Neural progenitor cell (in vitro differentiated cells): ENCODE measurements at regions not wholly inside any gene's neighbourhood (a gene's known extent, or its start where the extent isn't known, plus 50 kb on each side); places are given as distances from the start of the nearest gene placed in this dataset.

ENCODE experiments used
- DNase-seq: peaks from one replicate; pipeline ENCODE4 v3.0.0-alpha.2; 2016; ENCODE audit warnings: low spot score
- H2AFZ ChIP-seq: fragments of 200-600 bp; sonication (generic); replicated peaks from 2 replicates; pipeline ENCODE4 v1.6.1; 2016; ENCODE audit warnings: antibody characterized with exemption
- H3F3A ChIP-seq: fragments of 200-600 bp; sonication (generic); 2 replicates; pipeline ENCODE4 v1.6.1; 2016; ENCODE audit warnings: antibody characterized with exemption, low read depth
- H3K27ac ChIP-seq: fragments of 200-600 bp; sonication (generic); 2 replicates; pipeline ENCODE4 v1.5.1; 2016; ENCODE audit warnings: mild to moderate bottlenecking
- H3K27me3 ChIP-seq: fragments of 200-600 bp; sonication (generic); 2 replicates; pipeline ENCODE4 v1.6.1; 2016; ENCODE audit warnings: mild to moderate bottlenecking, moderate library complexity
- H3K36me3 ChIP-seq: fragments of 200-600 bp; sonication (generic); 2 replicates; pipeline ENCODE4 v1.5.1; 2016
- H3K4me1 ChIP-seq: fragments of 200-600 bp; sonication (generic); 2 replicates; pipeline ENCODE4 v1.6.1; 2016; ENCODE audit warnings: mixed run types
- H3K4me2 ChIP-seq: fragments of 200-600 bp; sonication (generic); 2 replicates; pipeline ENCODE4 v1.6.1; 2016
- H3K4me3 ChIP-seq: fragments of 200-600 bp; sonication (generic); 2 replicates; pipeline ENCODE4 v1.5.1; 2016
- H3K79me2 ChIP-seq: fragments of 200-600 bp; sonication (generic); 2 replicates; pipeline ENCODE4 v1.6.1; 2016; ENCODE audit warnings: low read depth
- H3K9ac ChIP-seq: fragments of 200-600 bp; sonication (generic); 2 replicates; pipeline ENCODE4 v1.6.1; 2016
- H3K9me3 ChIP-seq: fragments of 200-600 bp; sonication (generic); 2 replicates; pipeline ENCODE4 v1.5.1; 2016; ENCODE audit warnings: low read depth
- H4K20me1 ChIP-seq: fragments of 200-600 bp; sonication (generic); 2 replicates; pipeline ENCODE4 v1.6.1; 2016; ENCODE audit warnings: low read depth
- H3K27ac Mint-ChIP-seq: 3 replicates; pipeline ENCODE4 v1.8.0; 2021; ENCODE audit warnings: mixed read lengths
- H3K27me3 Mint-ChIP-seq: 2 replicates; pipeline ENCODE4 v1.8.0; 2022; ENCODE audit warnings: low read depth, mild to moderate bottlenecking, inconsistent platforms, moderate library complexity, mixed read lengths; ENCODE audit not compliant: insufficient read depth
- H3K36me3 Mint-ChIP-seq: 3 replicates; pipeline ENCODE4 v1.8.0; 2021; ENCODE audit warnings: mixed read lengths
- H3K4me1 Mint-ChIP-seq: 3 replicates; pipeline ENCODE4 v1.8.0; 2021; ENCODE audit warnings: mixed read lengths
- H3K4me3 Mint-ChIP-seq: 3 replicates; pipeline ENCODE4 v1.8.0; 2021; ENCODE audit warnings: mild to moderate bottlenecking, moderate library complexity, mixed read lengths
- H3K9me3 Mint-ChIP-seq: 3 replicates; pipeline ENCODE4 v1.8.0; 2020; ENCODE audit warnings: mixed read lengths
- CTCF ChIP-seq: fragments of 200-600 bp; sonication (generic); IDR thresholded peaks from 2 replicates; pipeline ENCODE4 v1.5.1; 2017; ENCODE audit warnings: antibody characterized with exemption, mild to moderate bottlenecking
- EZH2 ChIP-seq: fragments of 200-600 bp; sonication (generic); IDR thresholded peaks from 2 replicates; pipeline ENCODE4 v1.6.1; 2017; ENCODE audit warnings: antibody characterized with exemption, mild to moderate bottlenecking, moderate library complexity
- EZH2phosphoT487 ChIP-seq: fragments of 200-600 bp; sonication (generic); IDR thresholded peaks from 2 replicates; pipeline ENCODE4 v1.6.1; 2017; ENCODE audit warnings: antibody characterized with exemption

GRCh38 chr1:63173161-63173560 lies 149.2 kb upstream of the FOXD3 start:
- peaks cover 4% of the 10 kb centered on the region for H3K9me3 Mint-ChIP-seq
- no peak overlapping the region for H3K4me2 ChIP-seq
- no peaks in the 10 kb centered on the region for H4K20me1 ChIP-seq
- no peak overlapping the region for H3K27ac Mint-ChIP-seq
- no peaks in the 10 kb centered on the region for H3K79me2 ChIP-seq
- H3K36me3 ChIP-seq, result no peaks in the 10 kb centered on the region
- no peaks in the 10 kb centered on the region for H3K4me1 ChIP-seq
- no peak overlapping the region for H2AFZ ChIP-seq
- H3K27me3 ChIP-seq, result no peaks in the 10 kb centered on the region
- no peak overlapping the region for H3K9ac ChIP-seq
- no peak overlapping the region for H3K4me3 Mint-ChIP-seq
- no peak for DNase-seq
- no peaks in the 10 kb centered on the region for H3K4me1 Mint-ChIP-seq
- H3K9me3 ChIP-seq, result no peaks in the 10 kb centered on the region
- H3K27ac ChIP-seq, result no peak overlapping the region
- H3K36me3 Mint-ChIP-seq, result no peaks in the 10 kb centered on the region
- H3K27me3 Mint-ChIP-seq, result peaks cover 8% of the 10 kb centered on the region
- H3F3A ChIP-seq, result no peaks in the 10 kb centered on the region
- TF ChIP-seq CTCF, result no peak
- no peak for TF ChIP-seq EZH2
- TF ChIP-seq EZH2phosphoT487, result no peak
- H3K4me3 ChIP-seq, result no peak overlapping the region

GRCh38 chr1:63189677-63190076 lies 132.7 kb upstream of the FOXD3 start:
- DNase-seq, result peak; percentile 36
- no peak overlapping the region for H3K4me2 ChIP-seq

GRCh38 chr1:63190171-63190570 lies 132.2 kb upstream of the FOXD3 start:
- Histone ChIP-seq H3K4me1 (no peaks in the 10 kb centered on the region), H3K4me2 (no peak overlapping the region), H3K27me3 (no peaks in the 10 kb centered on the region), H3K36me3 (no peaks in the 10 kb centered on the region), H3K9ac (no peak overlapping the region), H2AFZ (no peak overlapping the region), H4K20me1 (no peaks in the 10 kb centered on the region), H3K79me2 (no peaks in the 10 kb centered on the region), H3K27ac (no peak overlapping the region), H3K9me3 (no peaks in the 10 kb centered on the region), H3K4me3 (no peak overlapping the region), H3F3A (no peaks in the 10 kb centered on the region)
- H3K9me3 Mint-ChIP-seq, result no peaks in the 10 kb centered on the region
- TF ChIP-seq EZH2 (no peak), CTCF (no peak), EZH2phosphoT487 (no peak)
- H3K36me3 Mint-ChIP-seq, result no peaks in the 10 kb centered on the region
- no peaks in the 10 kb centered on the region for H3K4me1 Mint-ChIP-seq
- H3K4me3 Mint-ChIP-seq, result no peak overlapping the region
- H3K27ac Mint-ChIP-seq, result no peak overlapping the region
- DNase-seq, result no peak
- H3K27me3 Mint-ChIP-seq, result peaks cover 8% of the 10 kb centered on the region

More at GRCh38 chr1:63189677-63190076, 132.7 kb upstream of the FOXD3 start:
- H3K9me3 ChIP-seq, result no peaks in the 10 kb centered on the region
- H3K4me1 ChIP-seq, result no peaks in the 10 kb centered on the region
- no peak overlapping the region for H3K9ac ChIP-seq
- TF ChIP-seq CTCF, result peak; percentile 55
- no peak for TF ChIP-seq EZH2
- H3K79me2 ChIP-seq, result no peaks in the 10 kb centered on the region
- H3K9me3 Mint-ChIP-seq, result no peaks in the 10 kb centered on the region
- H4K20me1 ChIP-seq, result no peaks in the 10 kb centered on the region
- H3K27ac Mint-ChIP-seq, result no peak overlapping the region
- H3K36me3 Mint-ChIP-seq, result no peaks in the 10 kb centered on the region
- no peak overlapping the region for H3K27ac ChIP-seq
- H3K4me1 Mint-ChIP-seq, result no peaks in the 10 kb centered on the region
- no peaks in the 10 kb centered on the region for H3K36me3 ChIP-seq
- no peaks in the 10 kb centered on the region for H3F3A ChIP-seq
- H3K4me3 Mint-ChIP-seq, result no peak overlapping the region
- no peaks in the 10 kb centered on the region for H3K27me3 ChIP-seq
- peaks cover 8% of the 10 kb centered on the region for H3K27me3 Mint-ChIP-seq
- H3K4me3 ChIP-seq, result no peak overlapping the region
- no peak overlapping the region for H2AFZ ChIP-seq
